ENCODE measurements at regions not wholly inside any gene's neighbourhood (a gene's known extent, or its start where the extent isn't known, plus 50 kb on each side); places are given as distances from the start of the nearest gene placed in this dataset.

DNA sequence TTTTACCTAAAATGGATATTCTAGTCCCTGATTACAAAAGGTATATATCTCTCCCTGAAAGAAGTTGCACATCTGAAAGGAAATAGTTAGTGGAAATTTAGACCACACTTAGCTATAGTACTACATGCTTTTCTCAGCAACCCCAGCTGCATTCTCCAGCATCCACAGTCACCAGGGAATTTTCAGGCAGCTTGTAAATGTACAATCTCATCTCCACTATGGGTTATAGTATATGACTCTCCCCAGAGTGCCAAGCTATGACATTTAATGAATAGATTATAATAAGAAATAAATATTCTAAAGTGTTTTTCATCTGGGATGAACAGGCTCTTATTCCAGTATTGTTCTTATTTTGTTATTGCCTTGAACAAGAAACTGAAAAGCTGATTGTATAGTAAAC, 197.6 kb upstream of the HNRNPA3 start:
- no peak for TF ChIP-seq CEBPB (IDR thresholded peaks at IDR 0.05)
- no peak for TF ChIP-seq RARB (CRISPR knock-in tag; IDR thresholded peaks at IDR 0.05)
- TF ChIP-seq, protein P1, sequence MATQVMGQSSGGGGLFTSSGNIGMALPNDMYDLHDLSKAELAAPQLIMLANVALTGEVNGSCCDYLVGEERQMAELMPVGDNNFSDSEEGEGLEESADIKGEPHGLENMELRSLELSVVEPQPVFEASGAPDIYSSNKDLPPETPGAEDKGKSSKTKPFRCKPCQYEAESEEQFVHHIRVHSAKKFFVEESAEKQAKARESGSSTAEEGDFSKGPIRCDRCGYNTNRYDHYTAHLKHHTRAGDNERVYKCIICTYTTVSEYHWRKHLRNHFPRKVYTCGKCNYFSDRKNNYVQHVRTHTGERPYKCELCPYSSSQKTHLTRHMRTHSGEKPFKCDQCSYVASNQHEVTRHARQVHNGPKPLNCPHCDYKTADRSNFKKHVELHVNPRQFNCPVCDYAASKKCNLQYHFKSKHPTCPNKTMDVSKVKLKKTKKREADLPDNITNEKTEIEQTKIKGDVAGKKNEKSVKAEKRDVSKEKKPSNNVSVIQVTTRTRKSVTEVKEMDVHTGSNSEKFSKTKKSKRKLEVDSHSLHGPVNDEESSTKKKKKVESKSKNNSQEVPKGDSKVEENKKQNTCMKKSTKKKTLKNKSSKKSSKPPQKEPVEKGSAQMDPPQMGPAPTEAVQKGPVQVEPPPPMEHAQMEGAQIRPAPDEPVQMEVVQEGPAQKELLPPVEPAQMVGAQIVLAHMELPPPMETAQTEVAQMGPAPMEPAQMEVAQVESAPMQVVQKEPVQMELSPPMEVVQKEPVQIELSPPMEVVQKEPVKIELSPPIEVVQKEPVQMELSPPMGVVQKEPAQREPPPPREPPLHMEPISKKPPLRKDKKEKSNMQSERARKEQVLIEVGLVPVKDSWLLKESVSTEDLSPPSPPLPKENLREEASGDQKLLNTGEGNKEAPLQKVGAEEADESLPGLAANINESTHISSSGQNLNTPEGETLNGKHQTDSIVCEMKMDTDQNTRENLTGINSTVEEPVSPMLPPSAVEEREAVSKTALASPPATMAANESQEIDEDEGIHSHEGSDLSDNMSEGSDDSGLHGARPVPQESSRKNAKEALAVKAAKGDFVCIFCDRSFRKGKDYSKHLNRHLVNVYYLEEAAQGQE (IDR thresholded peaks at IDR 0.05) = no peak
- TF ChIP-seq ESRRA (IDR thresholded peaks at IDR 0.05; ENCODE audit: borderline replicate concordance, low read length) = no peak
- no peak for TF ChIP-seq CHD2 (IDR thresholded peaks at IDR 0.05; ENCODE audit: low read length, partially characterized antibody)
- TF ChIP-seq ZC3H11A (IDR thresholded peaks at IDR 0.05) = no peak
- TF ChIP-seq JUN (IDR thresholded peaks at IDR 0.05) = no peak
- no peak for TF ChIP-seq HEYL (CRISPR knock-in tag; IDR thresholded peaks at IDR 0.05)
- TF ChIP-seq EHMT2 (IDR thresholded peaks at IDR 0.05; ENCODE audit: low read depth) = no peak
- TF ChIP-seq NFE2L2 (conservative IDR thresholded peaks at IDR 0.05; ENCODE audit: low read length) = no peak
- no peak for TF ChIP-seq MAFK (IDR thresholded peaks at IDR 0.05; ENCODE audit: partially characterized antibody)
- no peak for TF ChIP-seq MAZ (IDR thresholded peaks at IDR 0.05; ENCODE audit: borderline replicate concordance, low read depth, low read length)
- ChIA-PET CTCF (interaction anchor here (0.7 to 1.0 kb wide), 2 partner anchors 10 to 134 kb away, joined by 3 read pairs; no protein-coding TSS in a partner anchor), POLR2A (no interaction called here)

GRCh38 chr2:177015356-177015923, 197.2 kb upstream of the HNRNPA3 start:
- no peaks in the 10 kb centered on the region for H3K4me1 ChIP-seq
- no peak for FAIRE-seq
- no peak overlapping the region for H3K4me3 ChIP-seq
- no peak overlapping the region for H3K4me2 ChIP-seq
- ChIA-PET CTCF (interaction anchor here (1.0 kb wide), 1 partner anchor 134 kb away, joined by 3 read pairs; no protein-coding TSS in a partner anchor), POLR2A (no interaction called here)
- ATAC-seq = no peak
- TF ChIP-seq PBX3 (IDR thresholded peaks at IDR 0.05) (no peak), JUNB (IDR thresholded peaks at IDR 0.05) (no peak), HOXB13 (CRISPR knock-in tag; IDR thresholded peaks at IDR 0.05; ENCODE audit: low read depth) (no peak), ESRRA (IDR thresholded peaks at IDR 0.05; ENCODE audit: borderline replicate concordance, low read length) (no peak), CBX8 (IDR thresholded peaks at IDR 0.05) (no peak), ZSCAN20 (CRISPR knock-in tag; IDR thresholded peaks at IDR 0.05) (no peak), PHF8 (IDR thresholded peaks at IDR 0.05; ENCODE audit: borderline replicate concordance, low read depth) (no peak), RARB (CRISPR knock-in tag; IDR thresholded peaks at IDR 0.05) (no peak), ZC3H11A (IDR thresholded peaks at IDR 0.05) (no peak), FOSL2 (IDR thresholded peaks at IDR 0.05) (no peak), FOSL2 (CRISPR knock-in tag; IDR thresholded peaks at IDR 0.05) (no peak), CEBPB (IDR thresholded peaks at IDR 0.05) (no peak), HDAC2 (IDR thresholded peaks at IDR 0.05) (no peak), KDM1A (IDR thresholded peaks at IDR 0.05; ENCODE audit: low read depth) (no peak), JUN (IDR thresholded peaks at IDR 0.05) (no peak), MAZ (IDR thresholded peaks at IDR 0.05; ENCODE audit: borderline replicate concordance, low read depth, low read length) (no peak), RCOR1 (IDR thresholded peaks at IDR 0.05; ENCODE audit: low read depth, low read length) (no peak), CHD4 (IDR thresholded peaks at IDR 0.05; ENCODE audit: borderline replicate concordance) (no peak), SMC3 (IDR thresholded peaks at IDR 0.05) (no peak), CHD2 (IDR thresholded peaks at IDR 0.05; ENCODE audit: low read length, partially characterized antibody) (no peak)
- TF ChIP-seq, protein P1 (IDR thresholded peaks at IDR 0.05) = no peak
- H3K9me3 ChIP-seq = no peaks in the 10 kb centered on the region
- no peak overlapping the region for H3K27ac ChIP-seq
- no peak for DNase-seq (ENCODE audit: low read depth in 1 of 2, low spot score in 1 of 2)
- WGBS (ENCODE audit: missing lambda C conversion rate) = 47% methylated on average over 4 of the region's 4 CpGs

More for the DNA sequence above, 197.6 kb upstream of the HNRNPA3 start:
- no peak for ATAC-seq
- Histone ChIP-seq H3K4me3 (no peak overlapping the region), H3K4me1 (no peaks in the 10 kb centered on the region), H3K9me3 (no peaks in the 10 kb centered on the region), H3K27ac (no peak overlapping the region), H3K4me2 (no peak overlapping the region)
- no peak for DNase-seq (ENCODE audit: low read depth in 1 of 2, low spot score in 1 of 2)
- no peak for FAIRE-seq

All from A549 (cell line).